ENCODE measurements at regions not wholly inside any gene's neighbourhood (a gene's known extent, or its start where the extent isn't known, plus 50 kb on each side); places are given as distances from the start of the nearest gene placed in this dataset.
A peak's percentile ranks its signal among the peaks of the same experiment; 100 is the strongest.
"Not testable (repeated sequence)": the region's sequence is repeated elsewhere in the genome, so short reads cannot be mapped to it uniquely, and the experiment has no call there.

DNA sequence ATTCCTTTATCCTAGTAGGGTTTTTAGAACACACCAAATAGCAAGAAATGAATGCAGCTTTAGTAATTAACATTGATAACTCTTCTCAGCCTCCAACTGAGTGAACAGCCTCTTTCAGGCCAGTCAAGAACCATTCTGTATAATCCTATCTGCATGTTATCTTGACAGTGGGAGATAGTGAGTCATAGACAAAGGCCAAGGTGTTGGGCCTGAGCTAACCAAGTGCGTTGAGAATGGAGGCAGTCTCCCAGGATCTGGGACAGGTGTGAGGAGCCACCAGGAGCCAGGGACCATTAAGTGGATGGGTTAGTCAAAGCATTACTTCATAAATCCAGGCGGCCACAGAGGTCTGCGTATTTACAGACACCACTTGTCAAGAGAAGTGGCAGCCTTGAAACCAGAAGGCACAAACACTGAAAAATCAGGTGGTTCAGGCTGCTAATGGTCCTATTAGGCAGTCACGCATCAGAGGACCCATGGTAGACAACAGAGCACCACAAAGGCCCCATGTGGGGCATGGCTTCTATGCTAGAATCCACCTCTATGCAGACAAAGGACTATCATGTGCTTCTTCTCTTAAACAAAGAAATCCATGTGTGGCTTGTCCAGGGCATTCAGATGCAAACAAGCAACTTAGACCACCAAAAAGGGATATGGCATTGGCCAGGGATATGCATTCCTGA is 409.7 kb upstream of the PIK3R1 start:
- DNase-seq: no peak

DNA sequence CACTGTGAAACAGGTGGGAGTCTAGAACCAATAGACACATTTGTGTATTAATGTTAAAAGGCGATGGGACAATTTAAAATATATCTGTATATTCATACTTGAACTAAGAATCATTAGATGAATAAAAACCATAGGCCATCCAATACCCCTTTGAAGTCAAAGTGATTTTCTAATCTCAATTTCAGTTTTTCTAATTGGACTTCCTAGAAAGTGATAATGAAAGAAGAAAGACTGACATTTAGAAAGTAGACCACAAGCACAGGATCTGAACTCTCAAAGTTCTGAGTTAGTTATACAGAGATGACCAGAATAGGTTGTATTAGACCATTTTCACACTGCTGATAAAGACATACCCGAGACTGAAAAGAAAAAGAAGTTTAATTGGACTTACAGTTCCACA is 412.8 kb upstream of the PIK3R1 start:
- DNase-seq: no peak

DNA sequence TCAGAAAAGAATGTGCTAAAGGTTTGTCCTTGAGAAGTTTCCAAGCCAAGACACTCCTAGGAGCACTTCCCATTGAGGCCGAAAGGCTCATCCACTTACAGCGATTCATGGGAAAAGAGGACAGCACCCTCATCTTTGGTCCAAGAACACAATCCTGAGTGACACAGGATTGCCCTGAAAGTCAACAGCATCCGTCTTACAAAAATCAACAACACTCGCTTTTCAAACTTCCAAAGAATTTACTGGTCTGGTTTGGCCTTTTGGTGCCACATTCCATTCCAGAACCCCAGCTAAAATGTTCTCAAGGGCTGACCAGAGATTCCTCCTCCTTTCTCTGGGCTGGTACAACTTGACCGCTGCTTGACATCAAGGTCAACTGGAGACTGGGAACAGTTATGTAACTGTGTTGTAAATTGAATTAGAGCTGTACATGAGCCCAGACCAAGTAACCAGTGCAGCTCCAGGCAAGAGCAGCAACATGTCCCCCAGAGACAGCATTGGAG is 415.8 kb upstream of the PIK3R1 start:
- DNase-seq: no peak

DNA sequence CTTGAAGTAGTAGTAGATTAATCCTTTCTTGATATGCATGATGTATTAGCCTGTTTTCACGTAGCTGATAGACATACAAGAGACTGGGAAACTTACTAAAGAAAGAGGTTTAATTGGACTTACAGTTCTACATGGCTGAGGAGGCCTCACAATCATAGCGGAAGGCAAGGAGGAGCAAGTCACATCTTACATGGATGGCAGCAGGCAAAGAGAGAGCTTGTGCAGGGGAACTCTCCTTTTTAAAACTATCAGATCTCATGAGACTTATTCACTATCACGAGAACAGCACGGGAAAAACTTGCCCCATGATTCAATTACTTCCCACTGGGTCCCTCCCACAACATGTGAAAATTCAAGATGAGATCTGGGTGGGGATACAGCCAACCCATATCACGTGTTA is 417.1 kb upstream of the PIK3R1 start:
- DNase-seq: not testable (repeated sequence)

DNA sequence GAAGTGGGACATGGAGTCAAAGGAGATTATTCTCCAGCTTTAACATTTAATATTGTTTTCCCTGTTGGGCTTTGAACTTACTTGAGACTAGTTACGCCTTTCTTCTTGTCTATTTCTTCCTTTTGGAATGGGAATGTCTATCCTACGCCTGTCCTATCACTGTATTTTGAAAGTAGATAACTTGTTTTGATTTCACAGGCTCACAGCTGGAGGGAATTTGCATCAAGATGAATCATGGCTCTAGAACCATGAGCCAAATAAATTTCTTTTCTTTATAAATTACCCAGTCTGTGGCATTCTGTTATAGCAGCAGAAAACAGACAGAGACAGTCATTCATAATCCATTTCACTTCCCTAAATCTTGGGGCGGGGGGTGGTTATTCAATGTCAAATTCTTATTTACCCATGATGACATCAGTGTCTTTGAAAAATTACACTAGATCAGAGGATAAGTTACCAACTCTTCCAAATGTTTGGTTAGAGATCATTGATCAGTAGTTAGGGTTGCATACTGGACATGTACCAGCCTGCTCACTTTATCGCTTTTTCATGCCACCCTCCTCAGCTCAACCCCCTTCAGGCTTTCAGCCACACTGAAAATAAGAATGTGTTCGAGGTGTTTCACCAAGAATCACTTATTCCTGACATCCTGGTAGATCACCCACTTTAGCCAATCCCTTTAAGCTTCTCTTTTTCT is 419.6 kb upstream of the PIK3R1 start:
- DNase-seq: no peak

DNA sequence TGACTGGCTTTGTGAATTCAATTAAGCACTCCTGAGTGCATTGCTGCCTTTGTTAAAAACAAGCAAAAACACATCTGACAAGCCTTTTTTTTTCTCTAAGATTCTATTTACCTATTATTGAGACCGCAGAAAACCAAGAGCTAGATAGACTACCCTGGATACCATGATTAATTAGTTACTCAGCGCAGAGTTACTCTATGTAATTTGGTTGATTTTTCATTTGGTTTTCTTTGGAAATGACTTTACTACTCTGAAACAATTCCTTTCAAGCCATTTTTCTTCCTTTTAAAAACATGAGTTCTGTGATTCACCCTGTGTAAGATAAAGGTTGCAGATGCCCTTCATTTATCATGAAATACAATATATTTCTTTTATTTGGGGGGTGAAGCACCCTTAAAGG is 421.6 kb upstream of the PIK3R1 start:
- DNase-seq: no peak

DNA sequence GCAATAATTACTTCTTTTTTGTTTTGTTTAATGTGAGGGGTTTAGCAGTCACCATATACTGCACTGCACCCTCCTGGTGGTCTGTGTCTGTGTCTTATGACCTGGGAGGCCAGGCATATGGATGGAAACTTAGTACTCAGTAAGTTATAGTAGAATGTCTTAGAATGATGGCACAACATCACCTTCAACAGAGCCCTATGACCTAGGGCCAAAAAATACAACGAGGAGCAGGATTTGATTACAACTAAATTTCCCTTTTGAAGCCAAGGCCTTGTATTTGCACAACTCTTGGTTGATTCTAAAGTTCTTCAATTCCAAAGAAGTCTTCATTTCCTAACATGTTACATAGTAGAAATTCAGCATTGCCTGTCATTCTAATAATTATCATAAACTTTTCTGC is 422.1 kb upstream of the PIK3R1 start:
- no peak for DNase-seq

DNA sequence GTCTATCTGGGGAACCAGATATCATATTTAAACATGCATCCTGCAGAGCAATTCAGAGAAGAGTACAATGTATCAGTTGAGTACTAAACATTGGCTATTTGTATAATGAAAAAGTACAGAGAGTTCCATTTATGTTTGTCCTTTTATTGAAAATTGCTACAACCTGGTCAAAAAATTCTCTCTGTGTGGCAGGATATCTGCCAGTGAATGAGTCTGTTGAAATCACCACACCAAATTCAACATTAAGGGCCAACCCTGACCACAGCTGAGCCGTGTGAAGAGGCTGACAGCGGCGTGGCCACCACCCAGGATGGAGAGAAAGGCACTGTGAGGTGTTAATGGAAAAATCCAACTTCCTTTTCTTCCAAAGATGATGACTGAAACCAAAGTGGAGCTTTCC is 422.7 kb upstream of the PIK3R1 start:
- DNase-seq: no peak

DNA sequence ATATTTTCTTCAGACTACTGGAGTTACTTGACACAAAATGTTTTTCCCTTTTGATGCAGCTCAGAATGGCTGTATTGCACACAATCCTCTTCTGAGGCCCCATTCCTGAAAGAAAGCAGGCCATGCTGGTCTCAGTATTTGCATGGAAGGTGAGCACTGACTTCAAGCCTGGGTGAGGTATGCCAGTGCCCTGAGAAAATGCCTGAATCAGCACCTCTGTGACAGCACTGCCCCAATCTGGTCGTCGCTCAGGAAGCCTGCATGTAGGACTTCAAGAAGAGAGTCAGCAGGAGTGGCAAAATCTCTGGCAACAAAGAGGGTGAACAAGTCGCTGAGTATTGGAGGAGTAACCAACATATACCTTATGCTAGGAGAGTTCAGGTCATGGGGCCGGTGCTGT is 425.2 kb upstream of the PIK3R1 start:
- no peak for DNase-seq

DNA sequence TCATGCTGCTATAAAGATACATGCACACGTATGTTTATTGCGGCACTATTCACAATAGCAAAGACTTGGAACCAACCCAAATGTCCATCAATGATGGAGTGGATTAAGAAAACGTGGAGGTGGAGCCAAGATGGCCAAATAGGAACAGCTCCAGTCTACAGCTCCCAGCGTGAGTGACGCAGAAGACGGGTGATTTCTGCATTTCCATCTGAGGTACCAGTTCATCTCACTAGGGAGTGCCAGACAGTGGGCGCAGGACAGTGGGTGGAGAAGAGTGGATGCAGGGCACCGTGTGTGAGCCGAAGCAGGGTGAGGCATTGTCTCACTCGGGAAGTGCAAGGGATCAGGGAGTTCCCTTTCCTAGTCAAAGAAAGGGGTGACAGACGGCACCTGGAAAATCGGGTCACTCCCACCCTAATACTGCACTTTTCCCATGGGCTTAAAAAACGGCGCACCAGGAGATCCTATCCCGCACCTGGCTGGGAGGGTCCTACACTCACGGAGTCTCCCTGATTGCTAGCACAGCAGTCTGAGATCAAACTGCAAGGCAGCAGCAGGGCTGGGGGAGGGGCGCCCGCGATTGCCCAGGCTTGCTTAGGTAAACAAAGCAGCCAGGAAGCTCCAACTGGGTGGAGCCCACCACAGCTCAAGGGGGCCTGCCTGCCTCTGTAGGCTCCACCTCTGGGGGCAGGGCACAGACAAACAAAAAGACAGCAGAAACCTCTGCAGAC is 435.5 kb upstream of the PIK3R1 start:
- DNase-seq: not testable (repeated sequence)

DNA sequence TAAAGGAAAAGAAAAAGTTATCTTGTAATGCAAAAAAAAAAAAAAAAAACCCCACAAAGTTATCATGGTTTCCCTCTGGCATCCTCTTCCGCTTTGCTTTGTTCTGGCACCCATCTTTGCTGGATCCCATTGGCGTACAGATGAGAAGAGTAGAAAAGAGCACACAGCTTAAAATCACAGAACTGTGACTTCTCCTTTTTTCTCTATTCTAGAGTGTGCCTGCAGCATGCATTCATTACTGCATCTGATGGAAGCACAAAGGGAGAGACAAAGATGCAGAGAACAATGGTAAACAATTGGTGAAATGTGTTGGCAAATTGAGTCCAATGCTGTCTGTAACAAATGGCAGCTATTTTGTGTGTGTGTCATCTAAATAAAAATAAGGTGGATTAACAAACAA is 440.8 kb upstream of the PIK3R1 start:
- DNase-seq: no peak

DNA sequence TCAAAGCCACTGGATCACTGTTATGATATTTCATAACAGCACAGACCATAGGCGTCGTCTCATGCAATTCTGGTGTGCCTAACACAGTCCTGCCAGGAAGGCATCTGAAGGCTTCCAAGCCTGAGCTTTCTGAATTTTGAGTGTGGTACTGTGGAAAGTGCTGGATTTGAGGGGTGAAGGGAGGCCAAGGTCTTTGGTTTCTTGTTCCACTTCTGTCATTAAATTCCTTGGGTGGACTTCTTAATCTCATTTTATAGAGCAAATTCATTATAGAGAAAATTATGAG is 441.3 kb upstream of the PIK3R1 start:
- no peak for DNase-seq

DNA sequence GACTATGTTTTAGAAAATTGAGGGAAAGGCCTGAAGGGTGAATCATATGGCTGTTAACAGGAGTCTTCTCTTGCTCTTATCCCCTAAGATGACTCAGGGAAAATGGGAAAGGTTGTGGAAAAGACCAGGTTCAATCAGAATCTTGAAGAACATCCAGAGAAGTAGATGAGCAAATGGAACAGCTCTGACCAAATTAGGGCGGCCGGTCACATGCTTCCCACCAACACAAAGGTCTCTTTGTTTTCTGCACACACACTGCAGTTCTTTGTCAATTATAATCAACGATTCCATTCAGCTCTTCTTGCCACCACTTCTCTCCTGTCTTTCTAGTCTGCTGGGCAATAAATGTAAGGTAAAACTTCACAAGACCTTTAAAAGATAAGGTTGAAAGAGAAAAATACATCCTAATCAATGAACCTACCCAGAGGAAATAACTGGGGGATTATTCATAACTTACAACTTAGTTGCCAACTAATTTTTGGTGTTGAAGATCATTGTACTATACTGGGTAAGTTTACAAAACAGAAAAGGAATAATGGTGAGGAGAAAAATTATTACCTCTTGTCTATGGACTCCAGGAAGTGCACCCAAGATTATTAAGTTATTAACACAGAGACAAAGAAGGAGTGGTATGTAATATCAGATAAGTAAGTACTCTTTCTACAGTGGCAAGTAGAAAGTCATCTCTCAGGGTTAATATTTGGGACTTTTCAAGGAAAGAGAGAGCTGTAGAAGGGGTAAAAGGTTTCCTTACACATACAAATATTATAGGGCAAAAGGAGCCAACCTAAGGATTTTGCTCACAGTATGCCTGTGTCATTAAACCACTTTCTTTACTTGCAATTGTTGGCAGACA is 441.9 kb upstream of the PIK3R1 start:
- no peak for DNase-seq

DNA sequence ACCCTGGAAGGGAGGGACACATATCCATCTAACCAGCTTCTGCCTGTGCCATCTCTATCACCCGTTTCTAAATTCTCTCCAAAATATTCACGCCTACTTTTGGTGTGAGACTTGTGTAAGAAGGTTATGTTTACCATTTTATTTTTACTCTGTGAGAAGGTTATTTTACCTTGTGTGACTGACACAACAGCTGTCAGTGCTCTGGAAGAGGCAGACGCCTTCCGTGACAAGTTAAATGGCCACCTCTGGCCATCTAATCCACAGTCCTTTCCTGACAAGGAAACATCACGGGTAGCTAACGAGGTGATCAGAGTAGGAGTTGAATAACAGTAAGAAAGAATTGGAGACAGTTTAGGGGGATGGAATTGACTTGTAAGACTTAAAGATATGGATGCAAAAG is 443.8 kb upstream of the PIK3R1 start:
- DNase-seq: no peak

DNA sequence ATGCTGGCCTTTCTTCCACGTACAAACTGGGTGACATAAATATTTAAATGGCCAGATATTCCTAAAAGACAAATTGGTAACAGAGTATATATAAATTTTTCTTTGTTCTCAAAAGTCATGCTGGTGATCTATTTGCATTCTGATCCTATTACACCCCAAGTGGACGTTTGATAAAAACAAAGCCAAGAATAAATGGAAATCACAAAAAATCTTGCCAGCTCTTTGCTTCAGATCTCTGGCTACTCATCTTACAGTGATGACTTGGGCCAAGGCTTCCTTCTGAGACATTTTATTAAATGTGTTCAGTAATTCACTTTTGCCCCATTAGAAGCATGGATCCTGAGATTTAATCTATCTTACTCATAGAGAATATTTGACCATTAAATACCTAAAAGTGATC is 444.3 kb upstream of the PIK3R1 start:
- DNase-seq: no peak

DNA sequence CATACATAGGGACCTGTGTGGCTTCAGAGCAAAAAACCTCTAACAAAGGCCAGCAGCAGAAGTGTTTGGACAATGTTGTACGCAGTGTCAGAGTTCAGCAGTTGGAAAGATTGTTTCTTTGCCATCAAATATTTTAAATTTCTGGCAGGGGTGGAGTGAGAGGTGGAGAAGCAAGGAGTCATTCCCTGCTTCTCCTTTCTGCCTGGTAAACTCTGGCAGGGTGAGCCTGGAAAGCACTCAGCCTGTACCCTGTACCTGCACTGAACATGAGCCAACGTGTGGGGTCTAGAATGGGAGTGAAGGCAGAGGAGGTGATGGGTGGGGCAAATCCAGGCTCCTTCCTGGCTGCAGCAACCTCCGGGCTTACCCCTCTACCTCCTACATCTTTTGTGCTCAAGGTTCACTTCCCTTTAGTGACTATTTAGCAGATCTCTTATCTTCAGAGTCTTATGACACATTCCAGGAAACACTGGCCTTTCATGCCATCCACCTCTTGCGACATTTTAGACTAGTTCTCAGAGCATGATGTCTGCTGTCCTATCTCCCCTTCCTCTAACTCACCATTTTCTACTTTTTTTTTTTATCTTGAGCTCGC is 445.0 kb upstream of the PIK3R1 start:
- DNase-seq: peak; percentile 41

DNA sequence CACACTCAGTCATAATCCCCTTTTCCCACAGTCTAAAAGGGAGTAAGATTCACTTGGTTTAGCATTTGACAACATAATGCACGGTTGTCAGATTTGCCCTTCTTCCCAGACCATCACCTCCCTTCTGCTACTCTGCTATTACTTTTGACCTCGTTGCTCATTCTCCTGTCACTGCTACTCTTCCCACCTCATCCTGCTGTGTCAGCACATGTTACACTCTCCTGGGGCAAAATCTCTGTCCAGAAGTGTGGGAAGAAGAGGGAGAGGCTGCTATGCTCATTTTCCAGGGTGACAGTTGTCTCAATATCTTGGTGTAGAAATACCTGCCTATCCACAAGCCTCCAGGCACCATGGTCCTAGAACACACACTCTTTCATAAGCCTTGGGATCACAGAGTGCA is 449.9 kb upstream of the PIK3R1 start:
- no peak for DNase-seq

DNA sequence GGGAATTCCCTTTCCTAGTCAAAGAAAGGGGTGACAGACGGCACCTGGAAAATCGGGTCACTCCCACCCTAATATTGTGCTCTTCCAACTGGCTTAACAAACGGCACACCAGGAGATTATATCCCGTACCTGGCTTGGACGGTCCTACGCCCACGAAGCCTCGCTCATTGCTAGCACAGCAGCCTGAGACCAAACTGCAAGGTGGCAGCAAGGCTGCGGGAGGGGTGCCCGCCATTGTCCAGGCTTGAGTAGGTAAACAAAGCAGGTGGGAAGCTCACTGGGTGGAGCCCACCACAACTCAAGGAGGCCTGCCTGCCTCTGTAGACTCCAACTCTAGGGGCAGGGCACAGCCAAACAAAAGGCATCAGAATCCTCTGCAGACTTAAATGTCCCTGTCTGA is 457.8 kb upstream of the PIK3R1 start:
- not testable (repeated sequence) for DNase-seq

DNA sequence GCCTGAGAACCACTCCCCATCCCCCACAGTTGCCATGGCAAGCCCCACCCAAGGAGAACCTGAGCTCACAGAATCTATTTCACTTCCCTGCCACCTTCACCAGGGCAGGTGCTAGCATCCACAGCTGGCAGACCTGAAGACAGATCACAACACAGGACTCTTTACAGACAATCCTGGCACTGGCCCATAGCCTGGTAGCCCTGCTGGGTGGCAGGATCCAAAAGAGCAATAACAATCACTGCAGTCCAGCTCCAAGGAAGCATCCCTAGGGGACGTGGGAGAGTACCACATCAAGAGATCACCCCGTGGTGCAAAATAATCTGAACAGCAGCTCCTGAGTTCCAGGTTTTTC is 463.2 kb upstream of the PIK3R1 start:
- no peak for DNase-seq

DNA sequence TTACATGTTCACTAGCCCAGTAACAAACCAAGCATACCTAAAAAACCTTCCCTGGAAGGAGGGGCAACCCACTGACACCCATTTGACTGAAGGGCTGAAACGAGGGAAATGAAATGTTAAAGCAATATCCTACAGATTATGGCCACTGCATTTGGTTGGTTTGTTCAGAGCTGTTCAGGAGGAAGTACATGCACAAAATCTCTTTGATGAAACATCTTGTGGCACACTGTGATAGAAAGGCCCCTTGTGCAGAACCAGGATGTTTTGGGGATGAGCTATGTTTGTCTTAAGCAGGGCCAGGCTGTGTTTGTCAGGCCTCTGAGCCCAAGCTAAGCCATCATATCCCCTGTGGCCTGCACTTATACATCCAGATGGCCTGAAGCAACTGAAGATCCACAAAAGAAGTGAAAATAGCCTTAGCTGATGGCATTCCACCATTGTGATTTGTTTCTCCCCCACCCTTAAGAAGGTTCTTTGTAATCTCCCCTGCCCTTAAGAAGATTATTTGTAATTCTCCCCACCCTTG is 467.3 kb upstream of the PIK3R1 start:
- DNase-seq: no peak

DNA sequence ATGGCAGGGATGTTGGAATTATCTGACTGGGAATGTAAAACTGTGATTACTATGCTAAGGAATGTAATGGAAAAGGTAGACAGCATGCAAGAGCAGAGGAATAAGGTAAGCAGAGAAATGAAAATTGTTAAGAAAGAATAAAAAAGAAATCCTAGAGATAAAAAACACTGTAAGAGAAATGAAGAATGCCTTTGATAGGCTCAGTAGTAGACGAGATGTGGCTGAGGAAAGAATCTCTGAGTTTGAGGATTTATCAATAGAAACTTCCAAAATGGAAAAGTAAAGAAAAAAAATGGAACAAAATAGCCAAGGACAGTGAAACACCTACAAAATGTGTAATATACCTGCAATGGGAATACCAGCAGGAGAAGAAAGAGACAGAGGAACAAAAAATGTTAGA is 468.5 kb upstream of the PIK3R1 start:
- DNase-seq: no peak

DNA sequence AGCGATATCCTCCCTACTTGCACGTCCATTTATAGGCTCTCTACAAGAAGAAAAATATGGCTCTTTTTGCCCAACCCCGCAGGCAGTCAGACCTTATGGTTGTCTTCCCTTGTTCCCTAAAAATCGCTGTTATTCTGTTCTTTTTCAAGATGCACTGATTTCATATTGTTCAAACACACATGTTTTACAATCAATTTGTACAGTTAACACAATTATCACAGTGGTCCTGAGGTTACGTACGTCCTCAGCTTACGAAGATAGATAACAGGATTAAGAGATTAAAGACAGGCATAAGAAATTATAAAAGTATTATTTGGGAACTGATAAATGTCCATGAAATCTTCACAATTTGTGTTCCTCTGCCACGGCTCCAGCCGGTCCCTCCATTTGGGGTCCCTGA is 468.9 kb upstream of the PIK3R1 start:
- DNase-seq: not testable (repeated sequence)

DNA sequence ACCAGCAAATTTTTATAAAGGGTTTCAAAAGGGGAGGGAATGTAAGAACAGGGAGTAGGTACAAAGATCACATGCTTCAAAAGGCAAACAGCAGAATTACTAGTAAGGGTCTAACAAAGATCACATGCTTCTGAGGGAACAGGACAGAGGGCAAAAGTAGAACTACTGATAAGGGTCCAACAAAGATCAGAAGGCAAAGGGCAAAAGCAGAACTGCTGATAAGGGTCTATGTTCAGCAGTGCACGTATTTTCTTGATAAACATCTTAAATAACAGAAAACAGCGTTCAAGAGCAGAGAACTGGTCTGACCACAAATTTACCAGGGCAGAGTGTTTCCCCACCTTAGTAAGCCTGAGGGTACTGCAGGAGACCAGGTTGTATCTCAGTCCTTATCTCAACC is 469.5 kb upstream of the PIK3R1 start:
- no peak for DNase-seq
